Upper lobe of left lung (tissue), 6 donors: ENCODE measurements at regions not wholly inside any gene's neighbourhood (a gene's known extent, or its start where the extent isn't known, plus 50 kb on each side); places are given as distances from the start of the nearest gene placed in this dataset.

Experiments used
- ATAC-seq, 2 donors: fragments of 200-7000 bp; cut with Tn5 transposase; one replicate each; pipeline ENCODE4 v1.9.1; 2022; ENCODE audit warnings: mild to moderate bottlenecking in 2 of 2, moderate library complexity in 2 of 2; ENCODE audit not compliant: low FRiP score in 2 of 2
- DNase-seq, 2 donors: peaks; one replicate each; pipeline ENCODE4 v3.0.0-alpha.2; 2019 to 2020
- H3K27ac ChIP-seq, 4 donors: fragments of 200-600 bp; sonication (generic); one replicate each; pipeline ENCODE4 v1.5.1; 2016 to 2019
- H3K27me3 ChIP-seq, 4 donors: fragments of 200-600 bp; sonication (generic); one replicate each; pipeline ENCODE4 v1.5.1; 2017 to 2019
- H3K36me3 ChIP-seq, 4 donors: fragments of 200-600 bp; sonication (generic); one replicate each; pipeline ENCODE4 v1.5.1; 2016 to 2019
- H3K4me1 ChIP-seq, 4 donors: fragments of 200-600 bp; sonication (generic); one replicate each; pipeline ENCODE4 v1.5.1; 2018 to 2019
- H3K4me3 ChIP-seq, 4 donors: fragments of 200-600 bp; sonication (generic); one replicate each; pipeline ENCODE4 v1.5.1; 2017 to 2019; ENCODE audit warnings: mild to moderate bottlenecking in 2 of 4, moderate library complexity in 1 of 4
- H3K9me3 ChIP-seq, 4 donors: fragments of 200-600 bp; sonication (generic); one replicate each; pipeline ENCODE4 v1.5.1; 2018 to 2019
- CTCF ChIP-seq, 6 experiments: fragments of 450-650 bp in 4 of 6; fragments of 200-600 bp in 2 of 6; sonication (generic) in 2 of 6; IDR thresholded peaks; one replicate each; pipeline ENCODE4 v1.5.1; 2016 to 2019; ENCODE audit warnings: antibody characterized with exemption in 6 of 6
- EP300 ChIP-seq, 4 donors: sonication (generic); formaldehyde crosslinking; IDR thresholded peaks; one replicate each; pipeline ENCODE4 v1.5.1; 2017; ENCODE audit warnings: antibody characterized with exemption in 4 of 4, control low read depth in 2 of 4
- POLR2A ChIP-seq, 4 donors: fragments of 450-650 bp; IDR thresholded peaks; one replicate each; pipeline ENCODE4 v1.5.1; 2016 to 2017; ENCODE audit warnings: antibody characterized with exemption in 4 of 4, mild to moderate bottlenecking in 2 of 4
- POLR2AphosphoS5 ChIP-seq, 2 donors: sonication (generic); formaldehyde crosslinking; IDR thresholded peaks; one replicate each; pipeline ENCODE4 v1.5.1; 2017; ENCODE audit warnings: antibody characterized with exemption in 2 of 2
- WGBS, 2 donors: methylation state at CpG; one replicate each; pipeline ENCODE4 v1.1.5; 2017 to 2018; 5-methylcytosine and 5-hydroxymethylcytosine counted together
- donor health status: DM: no; HTN: no; CAD: no; lungs with moderate emphysema.
- donor health status: DM: no; HTN: yes; CAD: no; lungs with severe emphysema.

GRCh38 chr5:126074538-126074937 is 348.7 kb upstream of the GRAMD2B start:
- H3K4me3 ChIP-seq = no peak overlapping the region
- no peaks in the 10 kb centered on the region for H3K27me3 ChIP-seq
- H3K27ac ChIP-seq = no peak overlapping the region
- peaks cover 0 to 17% (median 4%) of the 10 kb centered on the region in 4 donors for H3K9me3 ChIP-seq
- TF ChIP-seq POLR2AphosphoS5 (IDR thresholded peaks at IDR 0.05) (no peak), POLR2A (IDR thresholded peaks at IDR 0.05) (no peak), EP300 (IDR thresholded peaks at IDR 0.05) (no peak), CTCF (IDR thresholded peaks at IDR 0.05) (no peak)
- WGBS, 2 donors = 91 to 92% methylated on average over 1 of the region's 1 CpG
- ATAC-seq (no peak), DNase-seq (no peak)
- H3K36me3 ChIP-seq = no peaks in the 10 kb centered on the region
- H3K4me1 ChIP-seq = no peaks in the 10 kb centered on the region

GRCh38 chr5:126079266-126079665 is 343.9 kb upstream of the GRAMD2B start:
- Histone ChIP-seq H3K27ac (no peak overlapping the region), H3K4me3 (no peak overlapping the region), H3K9me3 (peaks cover 0 to 22% (median 8%) of the 10 kb centered on the region in 4 donors), H3K36me3 (no peaks in the 10 kb centered on the region), H3K27me3 (no peaks in the 10 kb centered on the region), H3K4me1 (no peaks in the 10 kb centered on the region)
- 55 to 58% methylated on average over 3 of the region's 3 CpGs for WGBS, 2 donors
- ATAC-seq = no peak
- DNase-seq = no peak
- TF ChIP-seq POLR2A (IDR thresholded peaks at IDR 0.05) = no peak
- no peak for TF ChIP-seq EP300 (IDR thresholded peaks at IDR 0.05)
- TF ChIP-seq CTCF (IDR thresholded peaks at IDR 0.05) = no peak
- no peak for TF ChIP-seq POLR2AphosphoS5 (IDR thresholded peaks at IDR 0.05)

DNA sequence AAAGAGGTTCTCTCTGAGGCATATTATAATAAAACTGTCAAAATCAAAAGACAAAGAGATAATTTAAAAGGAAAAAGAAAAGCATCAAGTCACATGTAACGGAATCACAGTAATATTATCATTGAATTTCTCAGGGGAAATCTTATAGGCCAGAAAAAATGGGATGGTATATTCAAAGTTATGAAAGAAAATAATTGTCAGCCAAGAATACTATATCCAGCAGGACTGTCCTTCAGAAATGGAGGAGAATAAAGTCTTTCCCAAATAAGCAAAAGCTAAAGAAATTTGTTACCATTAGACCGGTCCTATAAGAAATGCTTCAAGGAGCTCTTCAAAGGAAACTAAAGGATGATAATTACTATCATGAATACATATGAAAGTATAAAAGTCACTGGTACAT is 342.0 kb upstream of the GRAMD2B start:
- H3K9me3 ChIP-seq = peaks cover 0 to 25% (median 11%) of the 10 kb centered on the region in 4 donors
- H3K27me3 ChIP-seq = no peaks in the 10 kb centered on the region
- 92 to 95% methylated on average over 2 of the region's 2 CpGs for WGBS, 2 donors
- DNase-seq = no peak
- no peaks in the 10 kb centered on the region for H3K4me1 ChIP-seq
- no peaks in the 10 kb centered on the region for H3K36me3 ChIP-seq
- no peak overlapping the region for H3K4me3 ChIP-seq
- TF ChIP-seq POLR2A (IDR thresholded peaks at IDR 0.05) = no peak
- TF ChIP-seq CTCF (IDR thresholded peaks at IDR 0.05) = no peak
- TF ChIP-seq POLR2AphosphoS5 (IDR thresholded peaks at IDR 0.05) = no peak
- no peak for TF ChIP-seq EP300 (IDR thresholded peaks at IDR 0.05)
- ATAC-seq = no peak
- H3K27ac ChIP-seq = no peak overlapping the region

DNA sequence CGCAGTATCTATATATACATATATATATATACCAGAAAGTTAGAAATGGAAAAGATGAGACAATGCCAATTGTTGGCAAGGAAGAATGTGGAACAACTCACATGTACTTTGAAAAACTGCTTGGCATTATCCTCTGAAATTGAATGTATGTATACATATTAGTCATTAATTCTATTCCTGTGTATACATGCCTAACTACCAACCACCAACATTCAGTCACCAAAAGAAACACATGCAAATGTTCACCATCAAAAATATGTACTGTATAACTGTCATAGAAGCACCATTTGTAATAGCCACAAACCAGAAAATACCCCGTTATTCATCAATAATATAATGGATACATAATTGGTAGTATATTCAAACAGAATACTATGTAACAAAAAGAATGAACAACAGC is 330.2 kb upstream of the GRAMD2B start:
- no peaks in the 10 kb centered on the region for H3K36me3 ChIP-seq
- no peaks in the 10 kb centered on the region for H3K27me3 ChIP-seq
- 66 to 73% methylated on average over 2 of the region's 2 CpGs for WGBS, 2 donors
- H3K4me1 ChIP-seq = no peaks in the 10 kb centered on the region
- H3K27ac ChIP-seq = no peak overlapping the region
- H3K9me3 ChIP-seq = peaks cover 0 to 4% (median 0%) of the 10 kb centered on the region in 4 donors
- no peak for TF ChIP-seq EP300 (IDR thresholded peaks at IDR 0.05)
- TF ChIP-seq POLR2A (IDR thresholded peaks at IDR 0.05) = no peak
- no peak for TF ChIP-seq POLR2AphosphoS5 (IDR thresholded peaks at IDR 0.05)
- TF ChIP-seq CTCF (IDR thresholded peaks at IDR 0.05) = no peak
- no peak for DNase-seq
- no peak overlapping the region for H3K4me3 ChIP-seq
- no peak for ATAC-seq

DNA sequence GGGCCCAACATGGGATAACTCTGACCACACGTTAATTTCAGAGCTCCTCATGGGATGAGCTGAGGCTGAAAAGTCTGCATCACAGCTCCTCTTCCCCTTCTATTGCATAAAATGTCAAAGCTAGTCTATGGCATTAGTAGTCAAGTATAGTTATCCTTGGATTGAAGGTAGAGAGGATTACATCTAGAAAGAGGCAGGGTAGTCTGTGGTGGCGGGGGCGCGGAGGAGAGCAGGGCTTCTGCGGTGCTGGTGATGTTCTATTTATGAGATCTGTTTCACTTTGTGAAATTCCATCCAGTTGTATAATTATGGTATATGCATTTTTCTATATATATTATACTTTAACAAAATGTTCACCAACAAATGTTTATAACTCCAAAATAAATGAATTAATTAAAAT is 329.5 kb upstream of the GRAMD2B start:
- TF ChIP-seq EP300 (IDR thresholded peaks at IDR 0.05) (no peak), POLR2AphosphoS5 (IDR thresholded peaks at IDR 0.05) (no peak), POLR2A (IDR thresholded peaks at IDR 0.05) (no peak), CTCF (IDR thresholded peaks at IDR 0.05) (no peak)
- Histone ChIP-seq H3K27ac (no peak overlapping the region), H3K9me3 (peaks cover 0 to 4% (median 0%) of the 10 kb centered on the region in 4 donors), H3K36me3 (no peaks in the 10 kb centered on the region), H3K4me1 (no peaks in the 10 kb centered on the region), H3K27me3 (no peaks in the 10 kb centered on the region), H3K4me3 (no peak overlapping the region)
- DNase-seq (no peak), ATAC-seq (no peak)
- WGBS, 2 donors = 91 to 96% methylated on average over 5 of the region's 5 CpGs
